Spleen (tissue), 7 donors: ENCODE measurements at regions not wholly inside any gene's neighbourhood (a gene's known extent, or its start where the extent isn't known, plus 50 kb on each side); places are given as distances from the start of the nearest gene placed in this dataset.

Source experiments
- CTCF ChIP-seq, 11 experiments: fragments of 200-600 bp in 7 of 11; fragments of 450-650 bp in 4 of 11; sonication (generic) in 4 of 11; IDR thresholded peaks in 8 of 11; conservative IDR thresholded peaks in 3 of 11; 1 replicate in 7 of 11; 2 replicates in 4 of 11; pipeline versions ENCODE4 v1.4.0 to v1.8.0; 2016 to 2021; ENCODE audit warnings: antibody characterized with exemption in 11 of 11, inconsistent platforms in 4 of 11, mild to moderate bottlenecking in 1 of 11
- POLR2A ChIP-seq, 3 donors: fragments of 450-650 bp; IDR thresholded peaks; one replicate each; pipeline ENCODE4 v1.5.1; 2017; ENCODE audit warnings: antibody characterized with exemption in 3 of 3, mild to moderate bottlenecking in 1 of 3
- POLR2AphosphoS5 ChIP-seq, 3 donors: sonication (generic); formaldehyde crosslinking; IDR thresholded peaks; one replicate each; pipeline ENCODE4 v1.5.1; 2017; ENCODE audit warnings: antibody characterized with exemption in 3 of 3
- donor health status: DM: no; HTN: no; CAD: no; lungs with moderate emphysema.
- donor health status: DM: no; HTN: no; CAD: no.
- donor health status: DM: no; HTN: no; CAD: no.

GRCh38 chr4:83947830-83948193, 411.9 kb downstream of the GPAT3 start:
- TF ChIP-seq CTCF (IDR thresholded peaks at IDR 0.05 in 8 of 11, conservative IDR thresholded peaks at IDR 0.05 in 3 of 11) (no peak), POLR2A (IDR thresholded peaks at IDR 0.05) (no peak), POLR2AphosphoS5 (IDR thresholded peaks at IDR 0.05) (no peak)
